Dendritic cell treated with granulocyte-macrophage colony-stimulating factor and Interleukin-4, amounts not matched to agents 40 ng/mL and 50 ng/mL, for 4 days (primary cell): ENCODE measurements at regions not wholly inside any gene's neighbourhood (a gene's known extent, or its start where the extent isn't known, plus 50 kb on each side); places are given as distances from the start of the nearest gene placed in this dataset.
A peak's percentile ranks its signal among the peaks of the same experiment; 100 is the strongest.
"Not testable (repeated sequence)": the region's sequence is repeated elsewhere in the genome, so short reads cannot be mapped to it uniquely, and the experiment has no call there.

Experiments used
- H3K27ac Mint-ChIP-seq: one replicate; pipeline ENCODE4 v1.8.0; 2022; ENCODE audit warnings: mild to moderate bottlenecking, mixed read lengths
- H3K27me3 Mint-ChIP-seq: one replicate; pipeline ENCODE4 v1.8.0; 2022; ENCODE audit warnings: mild to moderate bottlenecking, mixed read lengths
- H3K36me3 Mint-ChIP-seq: one replicate; pipeline ENCODE4 v1.8.0; 2022; ENCODE audit warnings: low read depth, mixed read lengths
- H3K4me1 Mint-ChIP-seq: one replicate; pipeline ENCODE4 v1.8.0; 2022; ENCODE audit warnings: low read depth, mixed read lengths
- H3K4me3 Mint-ChIP-seq: one replicate; pipeline ENCODE4 v1.8.0; 2022; ENCODE audit warnings: mild to moderate bottlenecking, moderate library complexity, mixed read lengths
- H3K9me3 Mint-ChIP-seq: one replicate; pipeline ENCODE4 v1.8.0; 2022; ENCODE audit warnings: mixed read lengths
- intact Hi-C: fragments of 100-400 bp; cut with micrococcal nuclease; formaldehyde crosslinking; loops from one replicate; pipeline ENCODE4 v1.15.0; 2022

GRCh38 chr15:81056304-81056703, 55.6 kb downstream of the TLNRD1 start:
- intact Hi-C loops, result loop anchor here (5.0 kb wide), 1 partner anchor 34 kb away; no protein-coding TSS in a partner anchor
- peak overlapping the region; percentile 45 for H3K27ac Mint-ChIP-seq

GRCh38 chr15:81060470-81060869, 59.7 kb downstream of the TLNRD1 start:
- peaks cover 25% of the 10 kb centered on the region for H3K4me1 Mint-ChIP-seq
- H3K9me3 Mint-ChIP-seq, result no peaks in the 10 kb centered on the region
- H3K27ac Mint-ChIP-seq, result peak overlapping the region; percentile 69
- H3K27me3 Mint-ChIP-seq, result peaks cover 15% of the 10 kb centered on the region
- no peaks in the 10 kb centered on the region for H3K36me3 Mint-ChIP-seq
- H3K4me3 Mint-ChIP-seq, result no peak overlapping the region
- intact Hi-C loops, result no loop called here

More at GRCh38 chr15:81056304-81056703, 55.6 kb downstream of the TLNRD1 start:
- peaks cover 37% of the 10 kb centered on the region for H3K4me1 Mint-ChIP-seq
- no peak overlapping the region for H3K4me3 Mint-ChIP-seq
- H3K27me3 Mint-ChIP-seq, result no peaks in the 10 kb centered on the region
- H3K36me3 Mint-ChIP-seq, result no peaks in the 10 kb centered on the region
- no peaks in the 10 kb centered on the region for H3K9me3 Mint-ChIP-seq

GRCh38 chr15:81060907-81061306, 60.2 kb downstream of the TLNRD1 start:
- Mint-ChIP-seq H3K27me3 (peaks cover 15% of the 10 kb centered on the region), H3K4me3 (no peak overlapping the region), H3K27ac (peak overlapping the region; percentile 69), H3K9me3 (no peaks in the 10 kb centered on the region), H3K4me1 (peaks cover 23% of the 10 kb centered on the region), H3K36me3 (no peaks in the 10 kb centered on the region)
- intact Hi-C loops, result no loop called here

GRCh38 chr15:81061490-81062253, 60.9 kb downstream of the TLNRD1 start:
- H3K4me3 Mint-ChIP-seq, result no peak overlapping the region
- peaks cover 15% of the 10 kb centered on the region for H3K27me3 Mint-ChIP-seq
- H3K36me3 Mint-ChIP-seq, result no peaks in the 10 kb centered on the region
- no peaks in the 10 kb centered on the region for H3K9me3 Mint-ChIP-seq
- peaks cover 17% of the 10 kb centered on the region for H3K4me1 Mint-ChIP-seq
- intact Hi-C loops, result no loop called here
- no peak overlapping the region for H3K27ac Mint-ChIP-seq

GRCh38 chr15:81062937-81063336, 62.2 kb downstream of the TLNRD1 start:
- Mint-ChIP-seq H3K36me3 (no peaks in the 10 kb centered on the region), H3K4me3 (no peak overlapping the region), H3K27ac (no peak overlapping the region), H3K9me3 (no peaks in the 10 kb centered on the region), H3K27me3 (peaks cover 16% of the 10 kb centered on the region), H3K4me1 (peaks cover 17% of the 10 kb centered on the region)
- intact Hi-C loops, result no loop called here

GRCh38 chr15:81064253-81064652, 63.5 kb downstream of the TLNRD1 start:
- no peaks in the 10 kb centered on the region for H3K9me3 Mint-ChIP-seq
- H3K27ac Mint-ChIP-seq, result no peak overlapping the region
- H3K36me3 Mint-ChIP-seq, result no peaks in the 10 kb centered on the region
- peaks cover 23% of the 10 kb centered on the region for H3K27me3 Mint-ChIP-seq
- intact Hi-C loops, result no loop called here
- H3K4me1 Mint-ChIP-seq, result peaks cover 17% of the 10 kb centered on the region
- no peak overlapping the region for H3K4me3 Mint-ChIP-seq

- H3K4me3 Mint-ChIP-seq, H3K27ac Mint-ChIP-seq, H3K9me3 Mint-ChIP-seq, H3K4me1 Mint-ChIP-seq, H3K36me3 Mint-ChIP-seq, intact Hi-C loops: not testable (repeated sequence)
- H3K27me3 Mint-ChIP-seq, result peaks cover 28% of the 10 kb centered on the region
Measured at GRCh38 chr15:81067567-81067966, 66.5 kb upstream of the CFAP161 start.

GRCh38 chr15:81068516-81068915, 65.6 kb upstream of the CFAP161 start:
- no peak overlapping the region for H3K27ac Mint-ChIP-seq
- H3K4me1 Mint-ChIP-seq, result peaks cover 7% of the 10 kb centered on the region
- no peaks in the 10 kb centered on the region for H3K9me3 Mint-ChIP-seq
- no peak overlapping the region for H3K4me3 Mint-ChIP-seq
- peaks cover 21% of the 10 kb centered on the region for H3K27me3 Mint-ChIP-seq
- intact Hi-C loops, result no loop called here
- H3K36me3 Mint-ChIP-seq, result no peaks in the 10 kb centered on the region

GRCh38 chr15:81069356-81069755, 64.7 kb upstream of the CFAP161 start:
- no peak overlapping the region for H3K27ac Mint-ChIP-seq
- H3K9me3 Mint-ChIP-seq, result no peaks in the 10 kb centered on the region

GRCh38 chr15:81069909-81070308, 64.2 kb upstream of the CFAP161 start:
- Mint-ChIP-seq H3K27ac (no peak overlapping the region), H3K4me3 (no peak overlapping the region), H3K36me3 (no peaks in the 10 kb centered on the region), H3K27me3 (peaks cover 22% of the 10 kb centered on the region), H3K9me3 (no peaks in the 10 kb centered on the region), H3K4me1 (peaks cover 11% of the 10 kb centered on the region)
- intact Hi-C loops, result no loop called here

More at GRCh38 chr15:81069356-81069755, 64.7 kb upstream of the CFAP161 start:
- Mint-ChIP-seq H3K36me3 (no peaks in the 10 kb centered on the region), H3K4me3 (no peak overlapping the region), H3K4me1 (peaks cover 11% of the 10 kb centered on the region), H3K27me3 (peaks cover 21% of the 10 kb centered on the region)
- intact Hi-C loops, result no loop called here

GRCh38 chr15:81071120-81071519, 63.0 kb upstream of the CFAP161 start:
- Mint-ChIP-seq H3K4me3 (no peak overlapping the region), H3K4me1 (peaks cover 11% of the 10 kb centered on the region), H3K27me3 (peaks cover 23% of the 10 kb centered on the region), H3K36me3 (no peaks in the 10 kb centered on the region), H3K27ac (no peak overlapping the region), H3K9me3 (no peaks in the 10 kb centered on the region)
- intact Hi-C loops, result no loop called here

- Mint-ChIP-seq H3K9me3 (no peaks in the 10 kb centered on the region), H3K27me3 (peaks cover 27% of the 10 kb centered on the region), H3K36me3 (no peaks in the 10 kb centered on the region), H3K4me1 (peaks cover 11% of the 10 kb centered on the region), H3K27ac (no peak overlapping the region), H3K4me3 (no peak overlapping the region)
- intact Hi-C loops, result no loop called here
Measured at GRCh38 chr15:81071705-81072104, 62.4 kb upstream of the CFAP161 start.

GRCh38 chr15:81072551-81072950, 61.5 kb upstream of the CFAP161 start:
- H3K4me3 Mint-ChIP-seq, result no peak overlapping the region
- H3K36me3 Mint-ChIP-seq, result no peaks in the 10 kb centered on the region
- H3K9me3 Mint-ChIP-seq, result no peaks in the 10 kb centered on the region
- intact Hi-C loops, result no loop called here
- H3K4me1 Mint-ChIP-seq, result peaks cover 11% of the 10 kb centered on the region
- H3K27ac Mint-ChIP-seq, result no peak overlapping the region
- H3K27me3 Mint-ChIP-seq, result peaks cover 29% of the 10 kb centered on the region

- Mint-ChIP-seq H3K4me3 (no peak overlapping the region), H3K9me3 (no peaks in the 10 kb centered on the region), H3K4me1 (peaks cover 11% of the 10 kb centered on the region), H3K27me3 (peaks cover 23% of the 10 kb centered on the region), H3K36me3 (no peaks in the 10 kb centered on the region), H3K27ac (no peak overlapping the region)
- intact Hi-C loops, result no loop called here
Measured at GRCh38 chr15:81073801-81074200, 60.3 kb upstream of the CFAP161 start.

- intact Hi-C loops, result no loop called here
- Mint-ChIP-seq H3K27ac (peak overlapping the region; percentile 39), H3K27me3 (peaks cover 20% of the 10 kb centered on the region), H3K9me3 (no peaks in the 10 kb centered on the region), H3K36me3 (no peaks in the 10 kb centered on the region), H3K4me1 (peaks cover 11% of the 10 kb centered on the region), H3K4me3 (no peak overlapping the region)
Measured at GRCh38 chr15:81074773-81075172, 59.3 kb upstream of the CFAP161 start.
